KMS-11 (cell line): ENCODE measurements at regions not wholly inside any gene's neighbourhood (a gene's known extent, or its start where the extent isn't known, plus 50 kb on each side); places are given as distances from the start of the nearest gene placed in this dataset.

Source experiments
- H2AFZ ChIP-seq: fragments of 200-600 bp; sonication (generic); 2 replicates; pipeline ENCODE4 v1.6.1; 2016; ENCODE audit warnings: antibody characterized with exemption, mixed run types, low read depth
- H3K27ac ChIP-seq: fragments of 200-600 bp; sonication (generic); 2 replicates; pipeline ENCODE4 v1.6.1; 2016; ENCODE audit warnings: mild to moderate bottlenecking, mixed run types
- H3K27me3 ChIP-seq: fragments of 200-600 bp; sonication (generic); 2 replicates; pipeline ENCODE4 v1.6.1; 2017; ENCODE audit warnings: mild to moderate bottlenecking, low read depth, mixed run types, moderate library complexity; ENCODE audit not compliant: insufficient read depth
- H3K36me3 ChIP-seq: fragments of 200-600 bp; sonication (generic); 2 replicates; pipeline ENCODE4 v1.6.1; 2017; ENCODE audit warnings: mild to moderate bottlenecking, mixed run types; ENCODE audit not compliant: insufficient read depth
- H3K4me1 ChIP-seq: fragments of 200-600 bp; sonication (generic); 2 replicates; pipeline ENCODE4 v1.6.1; 2016; ENCODE audit warnings: mild to moderate bottlenecking, low read depth, mixed run types; ENCODE audit not compliant: poor library complexity, severe bottlenecking
- H3K4me2 ChIP-seq: fragments of 200-600 bp; sonication (generic); 2 replicates; pipeline ENCODE4 v1.7.0; 2016; ENCODE audit warnings: mild to moderate bottlenecking, mixed run types
- H3K4me3 ChIP-seq: fragments of 200-600 bp; sonication (generic); IDR thresholded peaks from 2 replicates; pipeline ENCODE4 v1.6.1; 2017; ENCODE audit warnings: low read depth, low read length, mixed read lengths; ENCODE audit not compliant: insufficient read depth
- H3K79me2 ChIP-seq: fragments of 200-600 bp; sonication (generic); 2 replicates; pipeline ENCODE4 v1.6.1; 2016; ENCODE audit warnings: low read depth, mixed run types; ENCODE audit not compliant: insufficient read depth
- H3K9ac ChIP-seq: fragments of 200-600 bp; sonication (generic); 2 replicates; pipeline ENCODE4 v1.6.1; 2016; ENCODE audit warnings: mild to moderate bottlenecking, mixed run types
- H4K20me1 ChIP-seq: fragments of 200-600 bp; sonication (generic); 2 replicates; pipeline ENCODE4 v1.6.1; 2016; ENCODE audit warnings: mild to moderate bottlenecking, mixed run types; ENCODE audit not compliant: insufficient read depth
- TF ChIP-seq, protein P1 (sequence below): fragments of 200-600 bp; sonication (generic); conservative IDR thresholded peaks from 2 replicates; pipeline ENCODE4 v1.6.1; 2017; ENCODE audit warnings: low read depth, mild to moderate bottlenecking, antibody characterized with exemption, low read length, moderate library complexity, mixed read lengths

- no peak overlapping the region for H3K9ac ChIP-seq
- H3K4me3 ChIP-seq = no peak overlapping the region
- no peaks in the 10 kb centered on the region for H3K4me1 ChIP-seq
- no peaks in the 10 kb centered on the region for H4K20me1 ChIP-seq
- H3K79me2 ChIP-seq = no peaks in the 10 kb centered on the region
- TF ChIP-seq, protein P1, sequence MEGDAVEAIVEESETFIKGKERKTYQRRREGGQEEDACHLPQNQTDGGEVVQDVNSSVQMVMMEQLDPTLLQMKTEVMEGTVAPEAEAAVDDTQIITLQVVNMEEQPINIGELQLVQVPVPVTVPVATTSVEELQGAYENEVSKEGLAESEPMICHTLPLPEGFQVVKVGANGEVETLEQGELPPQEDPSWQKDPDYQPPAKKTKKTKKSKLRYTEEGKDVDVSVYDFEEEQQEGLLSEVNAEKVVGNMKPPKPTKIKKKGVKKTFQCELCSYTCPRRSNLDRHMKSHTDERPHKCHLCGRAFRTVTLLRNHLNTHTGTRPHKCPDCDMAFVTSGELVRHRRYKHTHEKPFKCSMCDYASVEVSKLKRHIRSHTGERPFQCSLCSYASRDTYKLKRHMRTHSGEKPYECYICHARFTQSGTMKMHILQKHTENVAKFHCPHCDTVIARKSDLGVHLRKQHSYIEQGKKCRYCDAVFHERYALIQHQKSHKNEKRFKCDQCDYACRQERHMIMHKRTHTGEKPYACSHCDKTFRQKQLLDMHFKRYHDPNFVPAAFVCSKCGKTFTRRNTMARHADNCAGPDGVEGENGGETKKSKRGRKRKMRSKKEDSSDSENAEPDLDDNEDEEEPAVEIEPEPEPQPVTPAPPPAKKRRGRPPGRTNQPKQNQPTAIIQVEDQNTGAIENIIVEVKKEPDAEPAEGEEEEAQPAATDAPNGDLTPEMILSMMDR = no peak
- H3K27me3 ChIP-seq = no peaks in the 10 kb centered on the region
- no peak overlapping the region for H2AFZ ChIP-seq
- H3K27ac ChIP-seq = no peak overlapping the region
- H3K4me2 ChIP-seq = no peak overlapping the region
- H3K36me3 ChIP-seq = no peaks in the 10 kb centered on the region
Measured at GRCh38 chr1:191134796-191135195, 657.1 kb upstream of the BRINP3 start.

DNA sequence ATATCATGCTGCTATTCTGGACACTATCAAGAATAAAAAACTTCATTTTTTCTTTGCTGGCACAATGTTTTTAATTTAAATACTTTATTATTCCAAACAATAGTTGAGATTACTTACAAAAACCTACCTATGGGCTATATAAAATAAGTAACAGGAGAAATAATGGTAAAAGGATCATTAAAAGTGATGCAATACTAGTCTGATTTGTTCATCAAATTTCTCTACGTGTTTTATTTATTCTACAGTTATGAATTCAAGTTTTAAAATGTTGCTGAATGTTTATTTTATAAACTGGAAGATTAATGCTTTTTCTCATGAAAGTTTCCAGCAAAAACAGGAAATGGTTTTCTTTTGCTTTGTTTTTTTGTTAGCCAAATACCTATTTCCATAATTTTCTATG lies 662.4 kb upstream of the BRINP3 start:
- Histone ChIP-seq H3K27ac (no peak overlapping the region), H3K4me3 (no peak overlapping the region), H2AFZ (no peak overlapping the region), H4K20me1 (no peaks in the 10 kb centered on the region), H3K4me2 (no peak overlapping the region), H3K9ac (no peak overlapping the region), H3K27me3 (no peaks in the 10 kb centered on the region), H3K36me3 (no peaks in the 10 kb centered on the region), H3K79me2 (no peaks in the 10 kb centered on the region), H3K4me1 (peaks cover 5% of the 10 kb centered on the region)
- TF ChIP-seq, protein P1 = no peak

DNA sequence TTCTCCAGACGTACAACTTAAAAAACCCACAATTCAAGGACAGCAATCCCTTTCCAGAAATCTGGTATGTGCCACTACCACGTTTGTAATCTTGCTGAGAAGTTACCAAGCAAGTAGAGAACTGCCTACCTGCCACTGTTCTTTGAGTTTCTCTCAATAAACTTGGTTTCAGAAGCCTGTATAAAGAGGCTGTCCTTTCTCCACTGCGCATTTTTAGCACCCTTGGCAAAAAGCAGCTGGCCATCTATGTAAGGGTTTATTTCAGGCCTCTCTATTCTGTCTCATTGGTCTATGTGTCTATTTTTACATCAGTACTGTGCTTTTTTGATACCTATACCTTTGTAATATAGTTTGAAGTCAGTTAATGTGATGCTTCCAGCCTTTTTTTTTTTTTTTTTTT lies 665.1 kb upstream of the BRINP3 start:
- no peaks in the 10 kb centered on the region for H4K20me1 ChIP-seq
- H3K27ac ChIP-seq = no peak overlapping the region
- no peak overlapping the region for H3K4me3 ChIP-seq
- H3K4me1 ChIP-seq = peaks cover 23% of the 10 kb centered on the region
- TF ChIP-seq, protein P1 = no peak
- H3K79me2 ChIP-seq = no peaks in the 10 kb centered on the region
- H3K9ac ChIP-seq = no peak overlapping the region
- no peaks in the 10 kb centered on the region for H3K36me3 ChIP-seq
- H3K4me2 ChIP-seq = no peak overlapping the region
- H3K27me3 ChIP-seq = no peaks in the 10 kb centered on the region
- H2AFZ ChIP-seq = no peak overlapping the region

DNA sequence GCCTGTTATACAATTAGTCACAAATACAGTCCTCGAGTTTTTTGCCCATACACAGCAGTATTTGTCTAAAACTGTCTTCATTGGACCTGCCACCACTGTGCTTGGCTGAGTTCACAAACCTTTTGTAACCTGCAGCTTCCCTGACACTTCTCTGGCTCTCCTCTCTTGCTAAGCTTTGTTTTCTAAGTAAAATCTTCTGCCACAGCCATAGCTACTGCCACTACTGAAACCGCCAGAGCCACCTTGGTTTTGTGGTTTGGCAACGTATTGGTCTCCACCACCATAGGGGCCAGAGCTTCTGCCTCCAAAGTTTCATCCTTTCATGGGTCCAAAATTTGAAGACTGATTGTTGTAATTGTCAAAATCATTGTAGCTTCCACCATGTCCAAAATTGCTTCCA lies 668.2 kb upstream of the BRINP3 start:
- Histone ChIP-seq H2AFZ (peak overlapping the region; percentile 4; the same call in 1 of the 2 replicates), H3K4me1 (peaks cover 23% of the 10 kb centered on the region), H4K20me1 (no peaks in the 10 kb centered on the region), H3K4me3 (no peak overlapping the region), H3K27ac (no peak overlapping the region), H3K27me3 (no peaks in the 10 kb centered on the region), H3K9ac (no peak overlapping the region), H3K36me3 (no peaks in the 10 kb centered on the region), H3K79me2 (no peaks in the 10 kb centered on the region), H3K4me2 (peak overlapping the region; percentile 48)
- TF ChIP-seq, protein P1 = no peak

- TF ChIP-seq, protein P1 = no peak
Measured at GRCh38 chr1:191151321-191151807, 673.7 kb upstream of the BRINP3 start.

More at GRCh38 chr1:191151321-191151807, 673.7 kb upstream of the BRINP3 start:
- no peak overlapping the region for H3K4me2 ChIP-seq
- no peak overlapping the region for H2AFZ ChIP-seq
- H3K79me2 ChIP-seq = no peaks in the 10 kb centered on the region
- no peak overlapping the region for H3K9ac ChIP-seq
- no peaks in the 10 kb centered on the region for H3K27me3 ChIP-seq
- H3K36me3 ChIP-seq = no peaks in the 10 kb centered on the region
- no peaks in the 10 kb centered on the region for H4K20me1 ChIP-seq
- no peak overlapping the region for H3K4me3 ChIP-seq
- no peak overlapping the region for H3K27ac ChIP-seq
- peaks cover 5% of the 10 kb centered on the region for H3K4me1 ChIP-seq
